Astrocyte (in vitro differentiated cells and primary cell): ENCODE measurements at regions not wholly inside any gene's neighbourhood (a gene's known extent, or its start where the extent isn't known, plus 50 kb on each side); places are given as distances from the start of the nearest gene placed in this dataset.

Experiments used
- EZH2 ChIP-seq: IDR thresholded peaks from 2 replicates; pipeline ENCODE4 v1.6.1; 2012; ENCODE audit warnings: mild to moderate bottlenecking, low read length, inconsistent platforms; ENCODE audit not compliant: insufficient read depth
- TF ChIP-seq, protein P1 (sequence below): IDR thresholded peaks from 2 replicates; pipeline ENCODE4 v1.5.1; 2011; ENCODE audit warnings: low read depth, mild to moderate bottlenecking, inconsistent platforms, low read length, moderate library complexity; ENCODE audit not compliant: insufficient read depth

DNA sequence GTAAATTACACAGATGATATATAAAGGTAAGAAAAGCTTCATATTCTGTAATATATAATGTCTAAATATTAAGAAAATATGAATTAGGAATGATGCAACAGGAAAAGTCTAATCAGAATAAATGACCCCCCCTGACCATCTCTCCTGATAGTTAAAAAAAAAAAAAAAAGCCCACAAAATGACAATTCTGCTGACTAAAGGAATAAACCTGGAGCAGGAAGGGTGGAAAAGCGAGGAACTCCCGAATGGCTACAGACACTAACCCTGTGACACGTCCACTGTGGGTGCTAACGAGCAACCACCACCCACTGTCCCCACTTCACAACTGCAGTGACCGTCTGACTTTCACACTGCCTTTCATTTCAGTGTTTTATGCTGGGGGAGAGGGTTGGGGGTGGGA lies 67.6 kb upstream of the FOXQ1 start:
- TF ChIP-seq, protein P1, sequence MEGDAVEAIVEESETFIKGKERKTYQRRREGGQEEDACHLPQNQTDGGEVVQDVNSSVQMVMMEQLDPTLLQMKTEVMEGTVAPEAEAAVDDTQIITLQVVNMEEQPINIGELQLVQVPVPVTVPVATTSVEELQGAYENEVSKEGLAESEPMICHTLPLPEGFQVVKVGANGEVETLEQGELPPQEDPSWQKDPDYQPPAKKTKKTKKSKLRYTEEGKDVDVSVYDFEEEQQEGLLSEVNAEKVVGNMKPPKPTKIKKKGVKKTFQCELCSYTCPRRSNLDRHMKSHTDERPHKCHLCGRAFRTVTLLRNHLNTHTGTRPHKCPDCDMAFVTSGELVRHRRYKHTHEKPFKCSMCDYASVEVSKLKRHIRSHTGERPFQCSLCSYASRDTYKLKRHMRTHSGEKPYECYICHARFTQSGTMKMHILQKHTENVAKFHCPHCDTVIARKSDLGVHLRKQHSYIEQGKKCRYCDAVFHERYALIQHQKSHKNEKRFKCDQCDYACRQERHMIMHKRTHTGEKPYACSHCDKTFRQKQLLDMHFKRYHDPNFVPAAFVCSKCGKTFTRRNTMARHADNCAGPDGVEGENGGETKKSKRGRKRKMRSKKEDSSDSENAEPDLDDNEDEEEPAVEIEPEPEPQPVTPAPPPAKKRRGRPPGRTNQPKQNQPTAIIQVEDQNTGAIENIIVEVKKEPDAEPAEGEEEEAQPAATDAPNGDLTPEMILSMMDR: no peak
- no peak for TF ChIP-seq EZH2
